Common myeloid progenitor, CD34-positive (primary cell): ENCODE measurements at regions not wholly inside any gene's neighbourhood (a gene's known extent, or its start where the extent isn't known, plus 50 kb on each side); places are given as distances from the start of the nearest gene placed in this dataset.
A peak's percentile ranks its signal among the peaks of the same experiment; 100 is the strongest.

ENCODE experiments used
- CTCF ChIA-PET: fragments of 350-600 bp; sonication (Branson Sonifier 250); formaldehyde crosslinking; loops from one replicate; lab custom pipeline; 2021; ENCODE audit warnings: antibody characterized with exemption; lab: Charles Lee
- POLR2A ChIA-PET: fragments of 350-600 bp; sonication (Branson Sonifier 250); formaldehyde crosslinking; loops from one replicate; lab custom pipeline; 2021; ENCODE audit warnings: antibody characterized with exemption; lab: Charles Lee
- DNase-seq, 3 donors: peaks; one replicate each; pipeline versions ENCODE4 v3.0.0 to v3.0.0-alpha.2; 2013
- H3K27ac ChIP-seq, 2 experiments: 1 replicate in 1 of 2; 2 replicates in 1 of 2; pipeline ENCODE4 v1.7.0; 2013; ENCODE audit warnings: inconsistent platforms in 2 of 2, low read length in 2 of 2, mild to moderate bottlenecking in 2 of 2, low read depth in 1 of 2, moderate library complexity in 1 of 2; ENCODE audit not compliant: severe bottlenecking in 2 of 2, insufficient read depth in 1 of 2, poor library complexity in 1 of 2
- H3K27me3 ChIP-seq, 5 experiments: replicated peaks in 2 of 5; 1 replicate in 3 of 5; 2 replicates in 2 of 5; pipeline versions ENCODE4 v1.6.1 to v1.7.0; 2013; ENCODE audit warnings: low read length in 4 of 5, mild to moderate bottlenecking in 2 of 5, moderate library complexity in 2 of 5, inconsistent platforms in 1 of 5; ENCODE audit not compliant: insufficient read depth in 5 of 5, control insufficient read depth in 4 of 5
- H3K36me3 ChIP-seq, 4 experiments: 1 replicate in 2 of 4; 2 replicates in 2 of 4; pipeline versions ENCODE4 v1.6.1 to v1.7.0; 2013; ENCODE audit warnings: low read length in 3 of 4, control low read depth in 1 of 4, mild to moderate bottlenecking in 1 of 4; ENCODE audit not compliant: control insufficient read depth in 4 of 4, insufficient read depth in 4 of 4
- H3K4me1 ChIP-seq, 4 experiments: 1 replicate in 3 of 4; 2 replicates in 1 of 4; pipeline versions ENCODE4 v1.6.1 to v1.7.1; 2013; ENCODE audit warnings: low read length in 3 of 4, mild to moderate bottlenecking in 3 of 4, control low read depth in 1 of 4, inconsistent platforms in 1 of 4, moderate library complexity in 1 of 4; ENCODE audit not compliant: control insufficient read depth in 4 of 4, insufficient read depth in 4 of 4; ENCODE audit errors: control extremely low read depth in 1 of 4
- H3K4me3 ChIP-seq, 7 experiments: 1 replicate in 4 of 7; 2 replicates in 3 of 7; pipeline versions ENCODE4 v1.5.1 to v1.7.0; 2013; ENCODE audit warnings: mild to moderate bottlenecking in 7 of 7, low read length in 6 of 7, moderate library complexity in 6 of 7, inconsistent platforms in 2 of 7, low read depth in 2 of 7, control low read depth in 1 of 7; ENCODE audit not compliant: insufficient read depth in 4 of 7, control insufficient read depth in 1 of 7; ENCODE audit errors: extremely low read depth in 1 of 7
- H3K9me3 ChIP-seq, 5 experiments: 1 replicate in 4 of 5; 2 replicates in 1 of 5; pipeline versions ENCODE4 v1.6.1 to v1.7.1; 2013; ENCODE audit warnings: low read length in 4 of 5, mild to moderate bottlenecking in 2 of 5, inconsistent platforms in 1 of 5, low read depth in 1 of 5, moderate library complexity in 1 of 5; ENCODE audit not compliant: control insufficient read depth in 4 of 5, insufficient read depth in 2 of 5; ENCODE audit errors: control extremely low read depth in 1 of 5
- WGBS: methylation state at CpG from one replicate; pipeline ENCODE4 v1.1.5; 2013; ENCODE audit not compliant: insufficient coverage; 5-methylcytosine and 5-hydroxymethylcytosine counted together

DNA sequence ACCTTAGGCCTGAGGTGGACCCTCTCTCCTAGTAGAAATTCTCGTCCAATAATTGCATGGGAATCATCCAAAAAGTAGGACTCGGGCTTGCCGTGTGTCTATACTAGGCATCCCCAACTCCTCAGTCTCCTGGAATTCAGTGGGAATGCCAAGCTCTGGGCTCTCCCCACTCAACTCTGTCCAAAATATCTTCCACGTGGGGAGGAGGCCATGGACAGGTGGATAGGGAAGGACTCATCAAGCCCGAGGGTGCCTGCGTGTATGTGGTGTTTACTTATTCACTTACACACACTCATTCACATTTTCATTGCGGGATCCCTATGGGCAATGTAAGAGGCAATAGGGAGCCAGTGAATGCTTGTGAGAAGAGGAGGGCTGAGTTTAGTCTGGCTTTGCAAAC, 383.3 kb downstream of the MN1 start:
- ChIA-PET POLR2A (no interaction called here), CTCF (interaction anchor here (1.2 kb wide), 1 partner anchor 13 kb away, joined by 5 read pairs; no protein-coding TSS in a partner anchor)
- DNase-seq, result no peak
- no peak overlapping the region for H3K27ac ChIP-seq
- H3K4me1 ChIP-seq, result peaks cover 0 to 31% (median 13%) of the 10 kb centered on the region in 4 experiments
- 100% methylated on average over 4 of the region's 7 CpGs for WGBS
- peaks cover 0 to 8% (median 0%) of the 10 kb centered on the region in 5 experiments for H3K27me3 ChIP-seq
- H3K4me3 ChIP-seq, result no peak overlapping the region
- H3K9me3 ChIP-seq, result no peaks in the 10 kb centered on the region
- no peaks in the 10 kb centered on the region for H3K36me3 ChIP-seq

DNA sequence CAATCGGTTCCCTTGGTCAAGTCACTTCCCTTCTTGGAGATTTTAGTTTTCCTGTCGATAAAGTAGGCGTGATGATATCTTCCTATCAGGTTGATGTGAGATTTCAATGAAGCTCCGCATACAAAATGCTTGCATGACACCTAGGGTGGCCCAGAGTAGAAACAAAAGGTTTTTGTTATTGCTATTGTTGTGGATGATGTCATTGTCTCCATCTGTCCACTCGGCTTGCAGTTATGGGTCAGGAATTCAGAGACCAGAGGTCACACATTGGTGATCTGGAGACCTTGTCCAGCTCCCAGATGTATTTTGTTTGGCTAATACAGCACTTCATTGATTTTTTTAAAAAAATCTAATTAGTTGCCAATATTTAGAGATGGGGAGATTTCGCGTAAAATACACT, 382.1 kb downstream of the MN1 start:
- H3K27me3 ChIP-seq, result peaks cover 0 to 5% (median 0%) of the 10 kb centered on the region in 5 experiments
- DNase-seq, result no peak
- no peak overlapping the region for H3K27ac ChIP-seq
- CTCF ChIA-PET, result interaction anchor here (1.2 kb wide), 1 partner anchor 14 kb away, joined by 5 read pairs; no protein-coding TSS in a partner anchor
- POLR2A ChIA-PET, result no interaction called here
- 62% methylated on average over 4 of the region's 7 CpGs for WGBS
- H3K36me3 ChIP-seq, result no peaks in the 10 kb centered on the region
- no peaks in the 10 kb centered on the region for H3K9me3 ChIP-seq
- peaks cover 0 to 31% (median 13%) of the 10 kb centered on the region in 4 experiments for H3K4me1 ChIP-seq
- H3K4me3 ChIP-seq, result no peak overlapping the region

DNA sequence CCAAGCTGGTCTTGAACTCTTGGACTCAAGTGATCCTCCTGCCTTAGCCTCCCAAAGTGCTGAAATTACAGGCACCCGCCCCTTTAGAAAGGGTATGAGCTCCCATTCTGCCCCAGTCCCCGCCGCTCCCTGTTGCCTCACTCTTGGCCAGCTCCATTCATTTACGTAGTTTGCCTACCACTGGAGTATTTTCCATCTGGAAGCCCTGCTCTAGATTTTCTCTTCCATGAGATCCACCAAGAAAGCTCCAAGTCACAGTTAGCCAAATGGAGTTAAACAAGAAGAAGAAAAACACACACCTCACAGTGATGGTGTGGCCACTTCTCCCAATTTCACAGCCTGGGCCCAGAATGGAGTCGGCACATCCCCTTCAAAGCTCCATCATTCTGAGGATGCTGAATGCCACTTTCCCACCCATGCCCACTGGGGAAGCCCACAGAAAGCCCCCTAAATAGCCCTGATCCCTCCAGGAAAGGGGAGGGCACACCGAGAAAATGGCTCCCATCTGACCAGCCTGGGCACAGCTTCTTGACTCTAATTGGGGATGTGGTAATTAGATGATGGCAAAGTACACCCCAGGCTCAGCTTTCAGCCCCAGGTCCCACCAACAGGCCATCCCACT, 381.2 kb downstream of the MN1 start:
- Histone ChIP-seq H3K4me1 (peaks cover 0 to 31% (median 13%) of the 10 kb centered on the region in 4 experiments), H3K27me3 (peaks cover 0 to 5% (median 0%) of the 10 kb centered on the region in 5 experiments), H3K36me3 (no peaks in the 10 kb centered on the region), H3K4me3 (peak overlapping the region in 1 of 7 experiments; percentile 40), H3K9me3 (no peaks in the 10 kb centered on the region), H3K27ac (no peak overlapping the region)
- no peak for DNase-seq
- POLR2A ChIA-PET, result no interaction called here
- CTCF ChIA-PET, result interaction anchor here (0.9 kb wide), 1 partner anchor 14 kb away, joined by 3 read pairs; no protein-coding TSS in a partner anchor
- 98% methylated on average over 6 of the region's 6 CpGs for WGBS

DNA sequence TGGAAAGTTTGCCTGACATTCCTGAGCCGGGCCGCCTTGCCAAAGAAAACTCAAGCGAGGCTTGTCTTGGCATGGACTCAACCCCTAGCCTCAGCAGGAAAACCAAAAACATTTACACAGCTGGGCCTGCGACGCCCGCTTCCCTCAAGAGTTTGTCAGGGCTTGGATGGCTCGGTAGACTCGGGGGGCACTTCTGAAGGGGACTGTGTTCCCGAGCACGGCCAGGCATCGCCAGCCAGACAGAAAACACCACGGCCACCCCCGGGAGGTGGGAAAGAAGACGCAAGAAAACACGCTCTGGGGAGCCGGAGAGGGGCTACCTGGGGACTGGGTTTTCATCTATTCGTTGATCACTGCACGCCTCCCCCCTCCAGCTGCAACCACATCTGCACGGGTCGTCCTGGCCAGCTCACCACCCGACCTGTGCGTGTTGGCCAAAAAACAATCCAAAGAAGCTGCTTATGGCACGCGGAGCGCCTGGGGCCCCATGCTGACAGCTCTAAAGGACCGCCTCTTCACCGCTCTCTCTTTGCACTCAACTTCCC, 380.7 kb downstream of the MN1 start:
- Histone ChIP-seq H3K9me3 (no peaks in the 10 kb centered on the region), H3K27ac (no peak overlapping the region)
- POLR2A ChIA-PET, result no interaction called here

DNA sequence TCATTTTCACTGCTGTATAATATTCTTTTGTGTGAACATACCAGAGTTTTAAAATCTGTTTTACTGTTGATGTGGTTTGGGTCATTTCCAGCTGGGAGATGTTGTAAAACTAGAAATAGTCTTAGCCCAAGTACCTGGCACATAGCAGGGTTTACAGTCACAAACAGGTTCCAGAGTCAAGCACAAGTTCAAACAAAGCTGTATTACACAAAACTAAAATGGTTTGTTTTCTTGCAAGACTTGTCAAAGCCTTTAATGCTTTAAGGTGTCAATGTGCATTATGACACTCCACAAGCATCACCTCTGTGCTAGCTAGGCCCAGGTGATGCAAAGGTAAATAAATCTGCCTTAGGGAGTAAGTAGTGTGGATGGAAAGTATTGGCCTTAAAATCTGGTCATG, 379.1 kb downstream of the MN1 start:
- ChIA-PET CTCF (interaction anchor here (0.7 to 1.7 kb wide), 2 partner anchors 12 to 17 kb away, joined by 3 to 5 read pairs; no protein-coding TSS in a partner anchor), POLR2A (no interaction called here)
- Histone ChIP-seq H3K27me3 (peaks cover 0 to 2% (median 0%) of the 10 kb centered on the region in 5 experiments), H3K4me3 (no peak overlapping the region), H3K9me3 (peaks cover 0 to under 1% (median 0%) of the 10 kb centered on the region in 5 experiments), H3K36me3 (no peaks in the 10 kb centered on the region), H3K27ac (no peak overlapping the region), H3K4me1 (peaks cover 0 to 17% (median 9%) of the 10 kb centered on the region in 4 experiments)
- DNase-seq, result no peak

More for the DNA sequence above, 380.7 kb downstream of the MN1 start:
- Histone ChIP-seq H3K4me1 (peaks cover 0 to 31% (median 13%) of the 10 kb centered on the region in 4 experiments), H3K4me3 (peak overlapping the region in 3 of 7 experiments; percentile 28 to 40 (median 40)), H3K36me3 (no peaks in the 10 kb centered on the region), H3K27me3 (peaks cover 0 to 2% (median 0%) of the 10 kb centered on the region in 5 experiments)
- peak in 2 of 3 donors; percentile 51 to 59 for DNase-seq
- 3% methylated on average over 27 of the region's 27 CpGs for WGBS
- CTCF ChIA-PET, result interaction anchor here (1.7 kb wide), 1 partner anchor 15 kb away, joined by 5 read pairs; no protein-coding TSS in a partner anchor

DNA sequence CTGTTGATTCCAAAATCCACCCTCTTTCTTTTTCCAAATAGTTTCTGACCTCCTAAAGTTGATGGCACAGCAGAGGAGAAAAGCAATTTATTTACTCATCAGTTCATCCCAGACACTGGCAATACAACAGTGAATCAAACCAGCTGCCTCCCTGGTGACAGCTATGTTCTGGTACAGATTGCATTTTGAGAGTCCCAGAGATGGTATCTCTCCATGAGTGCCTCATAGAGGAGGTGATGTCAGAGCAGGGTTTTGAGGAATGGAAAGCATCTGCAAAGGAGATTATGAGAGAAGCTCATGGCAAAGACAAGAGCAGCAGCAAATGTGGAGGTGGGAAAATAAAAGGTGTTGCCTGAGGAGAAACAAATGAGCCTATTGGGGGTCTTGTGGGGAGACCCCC, 377.2 kb downstream of the MN1 start:
- no peak for DNase-seq
- POLR2A ChIA-PET, result no interaction called here
- CTCF ChIA-PET, result no interaction called here

DNA sequence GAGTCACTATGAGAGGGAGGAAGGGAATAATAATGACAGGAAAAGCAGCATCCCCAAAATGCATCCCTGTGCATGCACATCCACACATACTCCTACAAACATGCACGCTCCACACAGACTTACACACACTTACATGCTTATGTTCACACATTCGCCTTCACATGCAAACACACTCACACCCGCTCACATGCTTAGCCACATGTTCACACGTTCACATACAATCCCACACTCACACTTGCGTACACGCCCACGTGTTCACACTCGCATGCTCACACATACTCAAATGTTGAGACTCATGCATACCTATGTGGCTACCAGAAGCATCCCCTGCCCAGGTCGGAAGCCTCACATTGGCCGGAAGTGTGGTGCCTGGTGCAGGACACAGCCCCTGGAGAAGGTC, 372.1 kb downstream of the MN1 start:
- no peaks in the 10 kb centered on the region for H3K36me3 ChIP-seq
- H3K27me3 ChIP-seq, result no peaks in the 10 kb centered on the region
- WGBS, result 96% methylated on average over 10 of the region's 10 CpGs
- ChIA-PET CTCF (no interaction called here), POLR2A (no interaction called here)
- no peak for DNase-seq
- H3K9me3 ChIP-seq, result peaks cover 0 to 15% (median 8%) of the 10 kb centered on the region in 5 experiments
- H3K4me1 ChIP-seq, result no peaks in the 10 kb centered on the region
- H3K27ac ChIP-seq, result no peak overlapping the region
- H3K4me3 ChIP-seq, result no peak overlapping the region

More for the DNA sequence above, 377.2 kb downstream of the MN1 start:
- H3K4me3 ChIP-seq, result no peak overlapping the region
- H3K27ac ChIP-seq, result no peak overlapping the region
- H3K4me1 ChIP-seq, result peaks cover 0 to 15% (median 9%) of the 10 kb centered on the region in 4 experiments
- H3K9me3 ChIP-seq, result peaks cover 0 to 3% (median 0%) of the 10 kb centered on the region in 5 experiments
- H3K36me3 ChIP-seq, result no peaks in the 10 kb centered on the region
- peaks cover 0 to 2% (median 0%) of the 10 kb centered on the region in 5 experiments for H3K27me3 ChIP-seq
